ENCODE measurements at regions not wholly inside any gene's neighbourhood (a gene's known extent, or its start where the extent isn't known, plus 50 kb on each side); places are given as distances from the start of the nearest gene placed in this dataset.
"Not testable (repeated sequence)": the region's sequence is repeated elsewhere in the genome, so short reads cannot be mapped to it uniquely, and the experiment has no call there.

- BruUV-seq (replicated peaks), result no TSS peak
- H3K4me3 ChIP-seq (ENCODE audit: low read depth, low read length, poor library complexity, severe bottlenecking), result no peak overlapping the region
- H2AFZ ChIP-seq (ENCODE audit: low read length), result no peak overlapping the region
- ChIA-PET CTCF (ENCODE audit: unreplicated experiment) (no interaction called here), POLR2A (interaction anchor here (0.5 to 1.1 kb wide), 3 partner anchors 10 to 86 kb away, joined by 3 to 4 read pairs (median 3); no protein-coding TSS in a partner anchor)
- H3K9me2 ChIP-seq (ENCODE audit: insufficient read depth, low read length), result no peaks in the 10 kb centered on the region
- no peaks in the 10 kb centered on the region for H3K9me3 ChIP-seq (ENCODE audit: low read length)
- no peaks in the 10 kb centered on the region for H3K79me2 ChIP-seq (ENCODE audit: insufficient read depth, low read depth, low read length)
- H4K20me1 ChIP-seq (ENCODE audit: insufficient read depth, low read length), result no peaks in the 10 kb centered on the region
- peaks cover 6% of the 10 kb centered on the region for H3K4me1 ChIP-seq (ENCODE audit: insufficient read depth, low read length, poor library complexity, severe bottlenecking)
- no peak for DNase-seq (ENCODE audit: low spot score)
- H3K27ac ChIP-seq (ENCODE audit: low read depth, low read length, poor library complexity, severe bottlenecking), result no peak overlapping the region
- no peaks in the 10 kb centered on the region for H3K36me3 ChIP-seq (ENCODE audit: insufficient read depth, low read length)
- intact Hi-C loops (cut with micrococcal nuclease; ENCODE audit: unreplicated experiment), result no loop called here
- no peak for TF ChIP-seq CTCF (conservative IDR thresholded peaks at IDR 0.05; ENCODE audit: low read length)
- TF ChIP-seq EZH2phosphoT487 (IDR thresholded peaks at IDR 0.05; ENCODE audit: borderline replicate concordance, low read depth, low read length), result no peak
- no peak overlapping the region for H3K4me2 ChIP-seq (ENCODE audit: low read length)
These were observed 76.4 kb upstream of the ELOVL5 start for GRCh38 chr6:53424976-53425718.

GRCh38 chr6:53424300-53424699 is 75.5 kb upstream of the ELOVL5 start:
- no peaks in the 10 kb centered on the region for H3K79me2 ChIP-seq (ENCODE audit: insufficient read depth, low read depth, low read length)
- no peaks in the 10 kb centered on the region for H4K20me1 ChIP-seq (ENCODE audit: insufficient read depth, low read length)
- ChIA-PET POLR2A (interaction anchor here (0.7 to 1.1 kb wide), 3 partner anchors 11 to 85 kb away, joined by 3 to 4 read pairs (median 3); no protein-coding TSS in a partner anchor), CTCF (ENCODE audit: unreplicated experiment) (no interaction called here)
- no peak overlapping the region for H3K27ac ChIP-seq (ENCODE audit: low read depth, low read length, poor library complexity, severe bottlenecking)
- no peak overlapping the region for H2AFZ ChIP-seq (ENCODE audit: low read length)
- no peak for DNase-seq (ENCODE audit: low spot score)
- peaks cover 6% of the 10 kb centered on the region for H3K4me1 ChIP-seq (ENCODE audit: insufficient read depth, low read length, poor library complexity, severe bottlenecking)
- TF ChIP-seq EZH2phosphoT487 (IDR thresholded peaks at IDR 0.05; ENCODE audit: borderline replicate concordance, low read depth, low read length), result no peak
- no peak for TF ChIP-seq CTCF (conservative IDR thresholded peaks at IDR 0.05; ENCODE audit: low read length)
- no peaks in the 10 kb centered on the region for H3K36me3 ChIP-seq (ENCODE audit: insufficient read depth, low read length)
- H3K9me3 ChIP-seq (ENCODE audit: low read length), result no peaks in the 10 kb centered on the region
- intact Hi-C loops (cut with micrococcal nuclease; ENCODE audit: unreplicated experiment), result no loop called here
- no peaks in the 10 kb centered on the region for H3K9me2 ChIP-seq (ENCODE audit: insufficient read depth, low read length)
- no peak overlapping the region for H3K4me2 ChIP-seq (ENCODE audit: low read length)
- no peak overlapping the region for H3K4me3 ChIP-seq (ENCODE audit: low read depth, low read length, poor library complexity, severe bottlenecking)
- no TSS peak for BruUV-seq (replicated peaks)

GRCh38 chr6:53423560-53423959 is 74.8 kb upstream of the ELOVL5 start:
- H3K36me3 ChIP-seq (ENCODE audit: insufficient read depth, low read length); H3K4me1 ChIP-seq (ENCODE audit: insufficient read depth, low read length, poor library complexity, severe bottlenecking); CTCF ChIA-PET (ENCODE audit: unreplicated experiment); H3K4me3 ChIP-seq (ENCODE audit: low read depth, low read length, poor library complexity, severe bottlenecking); H3K79me2 ChIP-seq (ENCODE audit: insufficient read depth, low read depth, low read length); H3K9me3 ChIP-seq (ENCODE audit: low read length); intact Hi-C loops (cut with micrococcal nuclease; ENCODE audit: unreplicated experiment); H3K27ac ChIP-seq (ENCODE audit: low read depth, low read length, poor library complexity, severe bottlenecking); H2AFZ ChIP-seq (ENCODE audit: low read length); H4K20me1 ChIP-seq (ENCODE audit: insufficient read depth, low read length); BruUV-seq (replicated peaks); H3K4me2 ChIP-seq (ENCODE audit: low read length); H3K9me2 ChIP-seq (ENCODE audit: insufficient read depth, low read length); DNase-seq (ENCODE audit: low spot score): not testable (repeated sequence)
- POLR2A ChIA-PET, result interaction anchor here (0.9 to 1.1 kb wide), 2 partner anchors 64 to 84 kb away, joined by 3 read pairs; no protein-coding TSS in a partner anchor

All from OCI-LY7 (cell line).